ENCODE measurements at regions not wholly inside any gene's neighbourhood (a gene's known extent, or its start where the extent isn't known, plus 50 kb on each side); places are given as distances from the start of the nearest gene placed in this dataset.

DNA sequence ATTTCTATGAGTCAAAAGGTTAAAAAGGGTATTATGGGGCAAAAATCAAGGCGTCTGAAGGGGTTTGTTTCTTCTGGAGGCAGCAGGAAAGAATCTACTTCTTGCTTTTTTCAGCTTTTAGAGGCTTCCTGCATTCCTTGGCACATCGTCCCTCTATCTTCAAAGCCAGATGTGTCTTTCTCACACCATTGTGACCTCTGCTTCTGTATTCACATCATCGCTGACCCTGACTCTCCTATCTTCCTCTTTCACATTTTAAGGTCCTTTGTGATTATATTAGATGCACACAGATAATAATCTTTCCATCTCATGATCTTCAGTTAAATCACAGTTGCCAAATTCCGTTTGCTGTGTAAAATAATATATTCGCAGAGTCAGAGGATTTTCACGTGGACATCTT is 112.7 kb downstream of the PPP4R3C start:
- Histone ChIP-seq H3K79me2 (replicated peaks; ENCODE audit: insufficient read depth) (no peaks in the 10 kb centered on the region), H3K36me3 (ENCODE audit: insufficient read depth) (no peaks in the 10 kb centered on the region), H3K4me2 (no peak overlapping the region), H3K27me3 (ENCODE audit: insufficient read depth) (no peaks in the 10 kb centered on the region), H4K20me1 (replicated peaks; ENCODE audit: insufficient read depth) (no peaks in the 10 kb centered on the region), H3K4me1 (ENCODE audit: insufficient read depth) (no peaks in the 10 kb centered on the region), H2AFZ (no peak overlapping the region), H3K27ac (ENCODE audit: low read depth) (no peak overlapping the region), H3K4me3 (no peak overlapping the region), H3K9me2 (ENCODE audit: insufficient read depth) (no peaks in the 10 kb centered on the region), H3F3A (replicated peaks; ENCODE audit: low read depth) (no peaks in the 10 kb centered on the region)
- TF ChIP-seq, protein P1, sequence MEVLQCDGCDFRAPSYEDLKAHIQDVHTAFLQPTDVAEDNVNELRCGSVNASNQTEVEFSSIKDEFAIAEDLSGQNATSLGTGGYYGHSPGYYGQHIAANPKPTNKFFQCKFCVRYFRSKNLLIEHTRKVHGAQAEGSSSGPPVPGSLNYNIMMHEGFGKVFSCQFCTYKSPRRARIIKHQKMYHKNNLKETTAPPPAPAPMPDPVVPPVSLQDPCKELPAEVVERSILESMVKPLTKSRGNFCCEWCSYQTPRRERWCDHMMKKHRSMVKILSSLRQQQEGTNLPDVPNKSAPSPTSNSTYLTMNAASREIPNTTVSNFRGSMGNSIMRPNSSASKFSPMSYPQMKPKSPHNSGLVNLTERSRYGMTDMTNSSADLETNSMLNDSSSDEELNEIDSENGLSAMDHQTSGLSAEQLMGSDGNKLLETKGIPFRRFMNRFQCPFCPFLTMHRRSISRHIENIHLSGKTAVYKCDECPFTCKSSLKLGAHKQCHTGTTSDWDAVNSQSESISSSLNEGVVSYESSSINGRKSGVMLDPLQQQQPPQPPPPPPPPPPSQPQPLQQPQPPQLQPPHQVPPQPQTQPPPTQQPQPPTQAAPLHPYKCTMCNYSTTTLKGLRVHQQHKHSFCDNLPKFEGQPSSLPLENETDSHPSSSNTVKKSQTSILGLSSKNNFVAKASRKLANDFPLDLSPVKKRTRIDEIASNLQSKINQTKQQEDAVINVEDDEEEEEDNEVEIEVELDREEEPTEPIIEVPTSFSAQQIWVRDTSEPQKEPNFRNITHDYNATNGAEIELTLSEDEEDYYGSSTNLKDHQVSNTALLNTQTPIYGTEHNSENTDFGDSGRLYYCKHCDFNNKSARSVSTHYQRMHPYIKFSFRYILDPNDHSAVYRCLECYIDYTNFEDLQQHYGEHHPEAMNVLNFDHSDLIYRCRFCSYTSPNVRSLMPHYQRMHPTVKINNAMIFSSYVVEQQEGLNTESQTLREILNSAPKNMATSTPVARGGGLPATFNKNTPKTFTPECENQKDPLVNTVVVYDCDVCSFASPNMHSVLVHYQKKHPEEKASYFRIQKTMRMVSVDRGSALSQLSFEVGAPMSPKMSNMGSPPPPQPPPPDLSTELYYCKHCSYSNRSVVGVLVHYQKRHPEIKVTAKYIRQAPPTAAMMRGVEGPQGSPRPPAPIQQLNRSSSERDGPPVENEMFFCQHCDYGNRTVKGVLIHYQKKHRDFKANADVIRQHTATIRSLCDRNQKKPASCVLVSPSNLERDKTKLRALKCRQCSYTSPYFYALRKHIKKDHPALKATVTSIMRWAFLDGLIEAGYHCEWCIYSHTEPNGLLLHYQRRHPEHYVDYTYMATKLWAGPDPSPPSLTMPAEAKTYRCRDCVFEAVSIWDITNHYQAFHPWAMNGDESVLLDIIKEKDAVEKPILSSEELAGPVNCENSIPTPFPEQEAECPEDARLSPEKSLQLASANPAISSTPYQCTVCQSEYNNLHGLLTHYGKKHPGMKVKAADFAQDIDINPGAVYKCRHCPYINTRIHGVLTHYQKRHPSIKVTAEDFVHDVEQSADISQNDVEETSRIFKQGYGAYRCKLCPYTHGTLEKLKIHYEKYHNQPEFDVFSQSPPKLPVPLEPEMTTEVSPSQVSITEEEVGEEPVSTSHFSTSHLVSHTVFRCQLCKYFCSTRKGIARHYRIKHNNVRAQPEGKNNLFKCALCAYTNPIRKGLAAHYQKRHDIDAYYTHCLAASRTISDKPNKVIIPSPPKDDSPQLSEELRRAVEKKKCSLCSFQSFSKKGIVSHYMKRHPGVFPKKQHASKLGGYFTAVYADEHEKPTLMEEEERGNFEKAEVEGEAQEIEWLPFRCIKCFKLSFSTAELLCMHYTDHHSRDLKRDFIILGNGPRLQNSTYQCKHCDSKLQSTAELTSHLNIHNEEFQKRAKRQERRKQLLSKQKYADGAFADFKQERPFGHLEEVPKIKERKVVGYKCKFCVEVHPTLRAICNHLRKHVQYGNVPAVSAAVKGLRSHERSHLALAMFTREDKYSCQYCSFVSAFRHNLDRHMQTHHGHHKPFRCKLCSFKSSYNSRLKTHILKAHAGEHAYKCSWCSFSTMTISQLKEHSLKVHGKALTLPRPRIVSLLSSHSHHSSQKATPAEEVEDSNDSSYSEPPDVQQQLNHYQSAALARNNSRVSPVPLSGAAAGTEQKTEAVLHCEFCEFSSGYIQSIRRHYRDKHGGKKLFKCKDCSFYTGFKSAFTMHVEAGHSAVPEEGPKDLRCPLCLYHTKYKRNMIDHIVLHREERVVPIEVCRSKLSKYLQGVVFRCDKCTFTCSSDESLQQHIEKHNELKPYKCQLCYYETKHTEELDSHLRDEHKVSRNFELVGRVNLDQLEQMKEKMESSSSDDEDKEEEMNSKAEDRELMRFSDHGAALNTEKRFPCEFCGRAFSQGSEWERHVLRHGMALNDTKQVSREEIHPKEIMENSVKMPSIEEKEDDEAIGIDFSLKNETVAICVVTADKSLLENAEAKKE (CRISPR knock-in tag; IDR thresholded peaks at IDR 0.05): no peak
- no peak for TF ChIP-seq CREB1 (CRISPR knock-in tag; IDR thresholded peaks at IDR 0.05; ENCODE audit: low read depth)
- Mint-ChIP-seq H3K9me3 (no peaks in the 10 kb centered on the region), H3K36me3 (ENCODE audit: low read depth) (no peaks in the 10 kb centered on the region), H3K4me3 (no peak overlapping the region), H3K4me1 (no peaks in the 10 kb centered on the region), H3K27me3 (ENCODE audit: insufficient read depth, low read depth, poor library complexity) (no peaks in the 10 kb centered on the region), H3K27ac (no peak overlapping the region)
- DNase-seq (ENCODE audit: low spot score) (no peak), ATAC-seq (no peak)

DNA sequence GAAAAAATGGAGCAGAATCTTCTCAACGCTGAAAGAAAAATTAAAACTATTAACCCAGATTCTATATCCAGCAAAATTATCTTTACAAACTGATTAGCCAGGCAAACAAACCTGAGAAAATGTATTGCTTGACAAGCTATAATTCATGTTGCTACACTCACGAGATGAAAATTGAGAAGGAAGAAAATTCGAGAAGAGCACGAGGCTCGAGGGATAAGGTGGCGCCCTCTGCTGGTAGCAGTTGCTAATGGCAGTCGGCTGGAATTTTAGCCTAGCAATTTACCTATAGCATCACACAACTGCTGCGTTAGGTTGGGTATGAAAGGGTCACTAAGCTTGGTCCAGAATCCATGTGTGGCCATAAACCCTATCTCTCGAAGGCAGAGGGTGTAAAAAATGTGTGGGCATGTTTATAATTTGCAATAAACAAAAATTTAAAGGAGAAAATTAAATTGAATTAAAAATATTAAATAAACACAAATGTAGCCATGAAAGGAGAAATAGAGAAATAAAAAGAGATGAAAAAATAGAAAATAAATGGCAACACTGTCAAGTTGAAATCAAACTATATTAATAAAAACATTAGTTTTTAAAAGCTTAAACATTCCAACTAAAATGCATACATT is 126.6 kb downstream of the PPP4R3C start:
- no peaks in the 10 kb centered on the region for H3K4me1 ChIP-seq (ENCODE audit: insufficient read depth)
- Mint-ChIP-seq H3K27me3 (ENCODE audit: insufficient read depth, low read depth, poor library complexity) (no peaks in the 10 kb centered on the region), H3K9me3 (no peaks in the 10 kb centered on the region), H3K4me1 (no peaks in the 10 kb centered on the region), H3K27ac (no peak overlapping the region), H3K36me3 (ENCODE audit: low read depth) (no peaks in the 10 kb centered on the region), H3K4me3 (no peak overlapping the region)
- H4K20me1 ChIP-seq (replicated peaks; ENCODE audit: insufficient read depth): no peaks in the 10 kb centered on the region
- no peaks in the 10 kb centered on the region for H3K79me2 ChIP-seq (replicated peaks; ENCODE audit: insufficient read depth)
- no peak overlapping the region for H3K4me3 ChIP-seq
- ATAC-seq (no peak), DNase-seq (ENCODE audit: low spot score) (peak; percentile 53)
- no peaks in the 10 kb centered on the region for H3K27me3 ChIP-seq (ENCODE audit: insufficient read depth)
- no peaks in the 10 kb centered on the region for H3K9me2 ChIP-seq (ENCODE audit: insufficient read depth)
- no peak overlapping the region for H3K4me2 ChIP-seq
- H3K36me3 ChIP-seq (ENCODE audit: insufficient read depth): no peaks in the 10 kb centered on the region
- no peak overlapping the region for H2AFZ ChIP-seq
- H3K27ac ChIP-seq (ENCODE audit: low read depth): no peak overlapping the region
- H3F3A ChIP-seq (replicated peaks; ENCODE audit: low read depth): no peaks in the 10 kb centered on the region
- TF ChIP-seq, protein P2, sequence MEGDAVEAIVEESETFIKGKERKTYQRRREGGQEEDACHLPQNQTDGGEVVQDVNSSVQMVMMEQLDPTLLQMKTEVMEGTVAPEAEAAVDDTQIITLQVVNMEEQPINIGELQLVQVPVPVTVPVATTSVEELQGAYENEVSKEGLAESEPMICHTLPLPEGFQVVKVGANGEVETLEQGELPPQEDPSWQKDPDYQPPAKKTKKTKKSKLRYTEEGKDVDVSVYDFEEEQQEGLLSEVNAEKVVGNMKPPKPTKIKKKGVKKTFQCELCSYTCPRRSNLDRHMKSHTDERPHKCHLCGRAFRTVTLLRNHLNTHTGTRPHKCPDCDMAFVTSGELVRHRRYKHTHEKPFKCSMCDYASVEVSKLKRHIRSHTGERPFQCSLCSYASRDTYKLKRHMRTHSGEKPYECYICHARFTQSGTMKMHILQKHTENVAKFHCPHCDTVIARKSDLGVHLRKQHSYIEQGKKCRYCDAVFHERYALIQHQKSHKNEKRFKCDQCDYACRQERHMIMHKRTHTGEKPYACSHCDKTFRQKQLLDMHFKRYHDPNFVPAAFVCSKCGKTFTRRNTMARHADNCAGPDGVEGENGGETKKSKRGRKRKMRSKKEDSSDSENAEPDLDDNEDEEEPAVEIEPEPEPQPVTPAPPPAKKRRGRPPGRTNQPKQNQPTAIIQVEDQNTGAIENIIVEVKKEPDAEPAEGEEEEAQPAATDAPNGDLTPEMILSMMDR (conservative IDR thresholded peaks at IDR 0.05; ENCODE audit: low read depth in 2 of 2): peak; percentile 77 to 79
- no peak for TF ChIP-seq STAT1 (IDR thresholded peaks at IDR 0.05; ENCODE audit: unreplicated experiment)

All from GM23338 (cell line).